Tibial nerve (tissue), 4 donors: ENCODE measurements at regions not wholly inside any gene's neighbourhood (a gene's known extent, or its start where the extent isn't known, plus 50 kb on each side); places are given as distances from the start of the nearest gene placed in this dataset.

ENCODE experiments used
- DNase-seq, 2 donors: peaks; one replicate each; pipeline ENCODE4 v3.0.0-alpha.2; 2019; ENCODE audit warnings: low spot score in 2 of 2
- H3K27ac ChIP-seq, 4 donors: fragments of 200-600 bp; sonication (generic) in 3 of 4; one replicate each; pipeline ENCODE4 v1.5.1; 2017 to 2019; ENCODE audit warnings: mild to moderate bottlenecking in 1 of 4
- H3K27me3 ChIP-seq, 2 donors: fragments of 200-600 bp; sonication (generic) in 1 of 2; one replicate each; pipeline versions ENCODE4 v1.5.1 to v1.6.0; 2017 to 2019
- H3K36me3 ChIP-seq, 3 donors: fragments of 200-600 bp; sonication (generic); one replicate each; pipeline ENCODE4 v1.5.1; 2018 to 2019
- H3K4me1 ChIP-seq, 4 donors: fragments of 200-600 bp; sonication (generic) in 3 of 4; one replicate each; pipeline ENCODE4 v1.5.1; 2017 to 2019
- H3K4me3 ChIP-seq, 4 donors: fragments of 200-600 bp; sonication (generic) in 3 of 4; one replicate each; pipeline ENCODE4 v1.5.1; 2017 to 2019; ENCODE audit warnings: mild to moderate bottlenecking in 1 of 4, moderate library complexity in 1 of 4
- H3K9me3 ChIP-seq, 4 donors: fragments of 200-600 bp; sonication (generic) in 3 of 4; one replicate each; pipeline ENCODE4 v1.5.1; 2017 to 2019
- EP300 ChIP-seq, 2 donors: sonication (generic); formaldehyde crosslinking; IDR thresholded peaks; one replicate each; pipeline ENCODE4 v1.6.1; 2017; ENCODE audit warnings: antibody characterized with exemption in 2 of 2, mild to moderate bottlenecking in 1 of 2
- POLR2A ChIP-seq, 2 donors: fragments of 450-650 bp; IDR thresholded peaks; one replicate each; pipeline ENCODE4 v1.6.1; 2017; ENCODE audit warnings: antibody characterized with exemption in 2 of 2, mild to moderate bottlenecking in 2 of 2, moderate library complexity in 2 of 2
- WGBS, 2 donors: methylation state at CpG; one replicate each; pipeline ENCODE4 v1.1.5; 2018; 5-methylcytosine and 5-hydroxymethylcytosine counted together
- TF ChIP-seq, protein P1 (sequence below), 5 experiments: fragments of 200-600 bp in 3 of 5; fragments of 450-650 bp in 2 of 5; sonication (generic) in 3 of 5; IDR thresholded peaks; one replicate each; pipeline ENCODE4 v1.5.1; 2016 to 2019; ENCODE audit warnings: antibody characterized with exemption in 5 of 5, mild to moderate bottlenecking in 3 of 5, moderate library complexity in 2 of 5

DNA sequence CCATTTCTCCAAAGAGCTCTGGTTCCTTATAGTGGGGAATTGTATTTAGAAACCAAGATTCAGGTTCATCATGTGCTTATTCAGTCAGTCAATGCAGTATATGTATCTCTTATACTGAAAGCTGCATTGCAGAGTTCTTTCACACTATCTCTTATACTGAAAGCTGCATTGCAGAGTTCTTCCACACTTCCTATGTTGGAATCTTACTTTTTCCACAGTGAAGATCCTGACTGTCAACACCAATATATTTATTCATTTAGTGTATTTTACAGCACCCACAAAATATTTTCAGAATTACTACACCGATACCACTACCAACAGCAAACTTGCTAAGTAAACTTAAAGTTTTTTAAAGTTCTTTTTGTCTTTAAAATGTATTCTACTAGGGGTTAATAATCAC lies 349.3 kb upstream of the MMS22L start:
- no peaks in the 10 kb centered on the region for H3K27me3 ChIP-seq
- no peak overlapping the region for H3K27ac ChIP-seq
- no peaks in the 10 kb centered on the region for H3K36me3 ChIP-seq
- 89 to 92% methylated on average over 1 of the region's 1 CpG for WGBS, 2 donors
- H3K9me3 ChIP-seq, result peaks cover 0 to 6% (median 0%) of the 10 kb centered on the region in 4 donors
- no peak overlapping the region for H3K4me3 ChIP-seq
- no peak for DNase-seq
- TF ChIP-seq, protein P1, sequence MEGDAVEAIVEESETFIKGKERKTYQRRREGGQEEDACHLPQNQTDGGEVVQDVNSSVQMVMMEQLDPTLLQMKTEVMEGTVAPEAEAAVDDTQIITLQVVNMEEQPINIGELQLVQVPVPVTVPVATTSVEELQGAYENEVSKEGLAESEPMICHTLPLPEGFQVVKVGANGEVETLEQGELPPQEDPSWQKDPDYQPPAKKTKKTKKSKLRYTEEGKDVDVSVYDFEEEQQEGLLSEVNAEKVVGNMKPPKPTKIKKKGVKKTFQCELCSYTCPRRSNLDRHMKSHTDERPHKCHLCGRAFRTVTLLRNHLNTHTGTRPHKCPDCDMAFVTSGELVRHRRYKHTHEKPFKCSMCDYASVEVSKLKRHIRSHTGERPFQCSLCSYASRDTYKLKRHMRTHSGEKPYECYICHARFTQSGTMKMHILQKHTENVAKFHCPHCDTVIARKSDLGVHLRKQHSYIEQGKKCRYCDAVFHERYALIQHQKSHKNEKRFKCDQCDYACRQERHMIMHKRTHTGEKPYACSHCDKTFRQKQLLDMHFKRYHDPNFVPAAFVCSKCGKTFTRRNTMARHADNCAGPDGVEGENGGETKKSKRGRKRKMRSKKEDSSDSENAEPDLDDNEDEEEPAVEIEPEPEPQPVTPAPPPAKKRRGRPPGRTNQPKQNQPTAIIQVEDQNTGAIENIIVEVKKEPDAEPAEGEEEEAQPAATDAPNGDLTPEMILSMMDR (IDR thresholded peaks at IDR 0.05), result no peak
- no peaks in the 10 kb centered on the region for H3K4me1 ChIP-seq

DNA sequence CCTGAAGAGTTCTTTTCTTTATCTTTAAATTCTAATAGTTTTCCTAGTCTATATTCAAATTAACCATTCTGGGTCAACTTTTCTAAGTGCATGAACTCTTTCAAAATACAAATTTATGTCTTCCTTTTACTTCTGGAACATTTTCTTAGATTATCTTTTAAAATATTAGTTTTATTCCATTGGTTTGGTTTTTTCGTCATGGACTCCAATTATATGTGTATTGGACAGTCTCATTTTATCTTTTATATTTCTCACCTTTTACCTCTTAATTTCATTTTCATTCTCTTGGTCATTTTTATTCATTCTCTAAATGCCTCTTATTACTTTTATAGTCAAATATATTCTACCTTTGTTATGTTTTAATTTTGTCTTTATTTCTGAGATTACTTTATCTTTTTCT lies 356.7 kb upstream of the MMS22L start:
- Histone ChIP-seq H3K4me1 (no peaks in the 10 kb centered on the region), H3K36me3 (no peaks in the 10 kb centered on the region), H3K27ac (no peak overlapping the region), H3K27me3 (no peaks in the 10 kb centered on the region), H3K4me3 (no peak overlapping the region), H3K9me3 (peaks cover 0 to 30% (median 0%) of the 10 kb centered on the region in 4 donors)
- no peak for DNase-seq
- WGBS, 2 donors, result 89 to 96% methylated on average over 1 of the region's 1 CpG
- TF ChIP-seq POLR2A (IDR thresholded peaks at IDR 0.05), result no peak
- TF ChIP-seq EP300 (IDR thresholded peaks at IDR 0.05), result no peak
- TF ChIP-seq, protein P1 (IDR thresholded peaks at IDR 0.05), result no peak

DNA sequence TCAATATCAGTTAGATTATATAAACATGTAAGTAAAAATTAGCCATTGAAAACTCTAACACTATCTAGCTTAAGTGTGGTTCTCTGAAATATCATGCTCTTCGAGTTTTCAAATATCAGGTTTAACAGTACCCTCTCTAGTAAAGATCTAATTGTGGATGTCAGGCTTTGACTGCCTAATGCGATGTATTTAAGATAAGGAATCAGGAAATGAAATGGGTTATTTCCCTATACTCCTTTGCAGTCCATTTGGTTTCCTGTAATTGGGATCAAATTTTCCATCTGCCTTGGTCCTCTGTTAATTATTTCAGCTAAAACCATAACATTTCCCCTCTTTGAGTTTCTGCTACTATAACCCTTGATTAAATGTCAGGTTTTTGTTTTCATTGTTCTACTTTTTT lies 361.3 kb upstream of the MMS22L start:
- WGBS, 2 donors, result 79 to 88% methylated on average over 2 of the region's 2 CpGs
- H3K4me3 ChIP-seq, result no peak overlapping the region
- no peaks in the 10 kb centered on the region for H3K4me1 ChIP-seq
- no peaks in the 10 kb centered on the region for H3K27me3 ChIP-seq
- H3K36me3 ChIP-seq, result no peaks in the 10 kb centered on the region
- H3K27ac ChIP-seq, result no peak overlapping the region
- H3K9me3 ChIP-seq, result peaks cover 0 to 15% (median 0%) of the 10 kb centered on the region in 4 donors
- no peak for DNase-seq
- TF ChIP-seq EP300 (IDR thresholded peaks at IDR 0.05) (no peak), POLR2A (IDR thresholded peaks at IDR 0.05) (no peak)
- TF ChIP-seq, protein P1 (IDR thresholded peaks at IDR 0.05), result no peak

DNA sequence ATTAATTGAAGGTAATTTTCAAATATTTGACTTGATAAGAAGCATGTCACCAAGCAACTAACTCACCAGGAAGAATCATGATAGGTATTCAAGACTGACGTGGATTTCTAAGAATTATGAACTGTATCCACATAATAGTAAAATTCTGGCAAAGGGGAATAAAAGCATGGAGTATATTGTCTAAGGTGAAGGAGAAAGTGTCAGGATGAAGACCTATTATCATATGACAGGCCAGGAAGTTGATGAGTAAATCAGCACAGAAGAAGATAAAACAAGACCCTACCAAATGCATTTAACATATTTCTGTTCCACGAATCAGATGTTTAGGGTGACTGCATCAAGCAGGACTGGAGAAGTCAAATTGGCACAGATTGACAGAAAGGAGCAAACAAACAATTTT lies 362.7 kb upstream of the MMS22L start:
- Histone ChIP-seq H3K36me3 (no peaks in the 10 kb centered on the region), H3K9me3 (peaks cover 0 to 6% (median 2%) of the 10 kb centered on the region in 4 donors), H3K27me3 (no peaks in the 10 kb centered on the region), H3K4me3 (no peak overlapping the region), H3K4me1 (no peaks in the 10 kb centered on the region), H3K27ac (no peak overlapping the region)
- WGBS, 2 donors, result 65 to 85% methylated on average over 2 of the region's 2 CpGs
- no peak for DNase-seq
- TF ChIP-seq POLR2A (IDR thresholded peaks at IDR 0.05) (no peak), EP300 (IDR thresholded peaks at IDR 0.05) (no peak)
- TF ChIP-seq, protein P1 (IDR thresholded peaks at IDR 0.05), result no peak

DNA sequence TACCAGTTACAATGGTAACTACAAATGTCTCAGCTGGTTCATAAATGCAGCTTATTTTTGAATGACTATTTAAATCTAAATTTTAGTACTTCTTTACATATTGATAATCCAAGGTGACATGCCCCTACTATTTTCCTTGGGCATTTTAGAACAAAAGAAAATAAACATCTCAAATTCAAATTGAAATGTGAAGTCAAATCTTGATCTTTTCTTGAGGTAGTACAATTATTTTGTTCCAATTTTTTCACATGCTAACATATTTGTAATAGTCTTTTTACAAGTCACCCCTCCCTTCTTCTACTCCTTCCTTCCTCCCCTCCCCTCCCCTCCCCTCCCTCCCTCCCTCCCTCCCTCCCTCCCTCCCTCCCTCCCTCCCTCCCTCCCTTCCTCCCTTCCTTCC lies 370.1 kb upstream of the MMS22L start:
- Histone ChIP-seq H3K27me3 (no peaks in the 10 kb centered on the region), H3K9me3 (peaks cover 0 to 7% (median 3%) of the 10 kb centered on the region in 4 donors), H3K4me3 (no peak overlapping the region), H3K27ac (no peak overlapping the region), H3K36me3 (no peaks in the 10 kb centered on the region), H3K4me1 (no peaks in the 10 kb centered on the region)
- DNase-seq, result no peak
- TF ChIP-seq POLR2A (IDR thresholded peaks at IDR 0.05) (no peak), EP300 (IDR thresholded peaks at IDR 0.05) (no peak)
- TF ChIP-seq, protein P1 (IDR thresholded peaks at IDR 0.05), result no peak
